Lower leg skin (tissue), 4 donors: ENCODE measurements at regions not wholly inside any gene's neighbourhood (a gene's known extent, or its start where the extent isn't known, plus 50 kb on each side); places are given as distances from the start of the nearest gene placed in this dataset.

Experiments
- DNase-seq, 2 donors: peaks; one replicate each; pipeline ENCODE4 v3.0.0-alpha.2; 2019; ENCODE audit warnings: low spot score in 2 of 2
- H3K4me3 ChIP-seq: fragments of 200-600 bp; sonication (generic); 2 replicates; pipeline ENCODE4 v1.5.1; 2017; ENCODE audit warnings: mild to moderate bottlenecking, low read depth; ENCODE audit not compliant: poor library complexity, severe bottlenecking
- POLR2A ChIP-seq, 2 donors: fragments of 450-650 bp; IDR thresholded peaks; one replicate each; pipeline ENCODE4 v1.6.1; 2016 to 2017; ENCODE audit warnings: antibody characterized with exemption in 2 of 2, mild to moderate bottlenecking in 1 of 2, moderate library complexity in 1 of 2
- WGBS, 2 donors: methylation state at CpG; one replicate each; pipeline ENCODE4 v1.1.5; 2018; 5-methylcytosine and 5-hydroxymethylcytosine counted together
- intact Hi-C: fragments of 100-400 bp; cut with DNase I; formaldehyde crosslinking; loops from one replicate; pipeline ENCODE4 v1.15.0; 2023; ENCODE audit warnings: low total_unique reads
- TF ChIP-seq, protein P1 (sequence below), 3 donors: fragments of 450-650 bp; IDR thresholded peaks; one replicate each; pipeline ENCODE4 v1.5.1; 2016; ENCODE audit warnings: antibody characterized with exemption in 3 of 3, mild to moderate bottlenecking in 3 of 3, moderate library complexity in 2 of 3

DNA sequence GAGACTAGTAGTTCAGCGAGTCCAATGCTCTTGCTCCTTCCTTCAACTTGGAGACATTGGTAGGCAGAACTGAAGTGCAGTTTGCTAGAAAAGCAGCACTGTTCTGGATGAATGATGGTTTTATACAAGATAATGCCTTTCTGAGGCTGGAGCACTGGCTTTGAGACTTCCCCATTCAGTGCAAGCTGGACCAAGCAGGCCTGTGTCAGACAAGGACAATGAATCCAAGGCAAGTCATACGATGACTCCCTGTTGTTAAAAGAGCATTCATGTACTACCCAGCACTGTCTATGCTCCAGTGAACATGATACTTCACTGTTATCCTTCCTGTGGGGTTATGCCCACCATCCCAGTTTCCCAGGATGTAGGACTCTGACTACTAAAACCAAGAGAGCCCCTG lies 242.3 kb upstream of the RAG2 start:
- WGBS, 2 donors = 82 to 93% methylated on average over 2 of the region's 2 CpGs
- H3K4me3 ChIP-seq = no peak overlapping the region
- intact Hi-C loops = no loop called here
- TF ChIP-seq POLR2A (IDR thresholded peaks at IDR 0.05) = no peak
- TF ChIP-seq, protein P1, sequence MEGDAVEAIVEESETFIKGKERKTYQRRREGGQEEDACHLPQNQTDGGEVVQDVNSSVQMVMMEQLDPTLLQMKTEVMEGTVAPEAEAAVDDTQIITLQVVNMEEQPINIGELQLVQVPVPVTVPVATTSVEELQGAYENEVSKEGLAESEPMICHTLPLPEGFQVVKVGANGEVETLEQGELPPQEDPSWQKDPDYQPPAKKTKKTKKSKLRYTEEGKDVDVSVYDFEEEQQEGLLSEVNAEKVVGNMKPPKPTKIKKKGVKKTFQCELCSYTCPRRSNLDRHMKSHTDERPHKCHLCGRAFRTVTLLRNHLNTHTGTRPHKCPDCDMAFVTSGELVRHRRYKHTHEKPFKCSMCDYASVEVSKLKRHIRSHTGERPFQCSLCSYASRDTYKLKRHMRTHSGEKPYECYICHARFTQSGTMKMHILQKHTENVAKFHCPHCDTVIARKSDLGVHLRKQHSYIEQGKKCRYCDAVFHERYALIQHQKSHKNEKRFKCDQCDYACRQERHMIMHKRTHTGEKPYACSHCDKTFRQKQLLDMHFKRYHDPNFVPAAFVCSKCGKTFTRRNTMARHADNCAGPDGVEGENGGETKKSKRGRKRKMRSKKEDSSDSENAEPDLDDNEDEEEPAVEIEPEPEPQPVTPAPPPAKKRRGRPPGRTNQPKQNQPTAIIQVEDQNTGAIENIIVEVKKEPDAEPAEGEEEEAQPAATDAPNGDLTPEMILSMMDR (IDR thresholded peaks at IDR 0.05) = no peak
- DNase-seq = no peak

DNA sequence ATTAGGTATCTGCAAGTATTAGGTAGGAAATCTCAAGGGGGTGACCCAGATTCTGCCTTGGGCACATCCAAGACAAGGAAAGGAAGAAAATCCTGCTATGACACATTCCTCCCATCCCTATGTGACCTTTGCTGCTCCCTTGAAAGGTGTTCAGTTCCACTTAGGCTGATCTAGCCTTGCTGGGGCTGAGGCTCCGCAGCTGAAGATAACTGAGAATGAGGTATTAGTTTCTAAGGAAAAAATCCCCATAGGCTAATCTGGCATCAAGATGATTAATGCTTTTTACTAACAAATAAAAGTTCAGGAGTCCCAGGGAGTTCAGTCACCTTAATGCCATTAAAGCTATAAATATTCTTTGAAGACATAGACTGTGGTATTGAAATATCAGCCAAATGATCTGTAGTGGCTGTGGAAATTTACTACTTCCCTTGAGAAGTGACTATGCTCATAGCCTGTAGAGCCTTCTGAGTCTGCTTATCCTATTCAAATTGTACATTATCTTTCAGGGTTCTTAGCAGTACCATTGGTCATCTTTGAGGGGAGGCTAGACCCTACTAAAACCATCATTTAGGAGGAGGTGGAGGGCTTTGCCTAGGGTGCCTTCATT lies 239.9 kb upstream of the RAG2 start:
- no peak overlapping the region for H3K4me3 ChIP-seq
- intact Hi-C loops = no loop called here
- TF ChIP-seq, protein P1 (IDR thresholded peaks at IDR 0.05) = no peak
- TF ChIP-seq POLR2A (IDR thresholded peaks at IDR 0.05) = no peak
- 54 to 70% methylated on average over 1 of the region's 1 CpG for WGBS, 2 donors
- no peak for DNase-seq

DNA sequence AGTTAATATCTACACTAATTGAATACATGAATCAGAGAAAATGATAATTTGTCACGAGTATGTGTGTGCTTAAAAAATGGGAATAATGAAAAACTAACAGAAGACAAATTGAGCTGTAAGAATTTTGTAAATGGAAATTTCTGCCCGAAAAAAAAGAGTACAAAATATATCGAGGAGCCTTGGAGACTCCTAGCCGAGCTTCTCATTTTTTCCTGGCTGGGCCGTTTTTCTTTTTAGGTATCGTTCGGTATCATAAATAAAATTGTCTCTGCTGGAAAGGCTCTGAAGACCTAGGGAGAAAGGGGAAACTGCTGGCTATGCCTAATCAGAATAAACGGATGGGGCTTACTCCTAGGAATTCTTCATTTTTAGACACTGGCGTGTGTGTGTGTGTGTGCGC lies 227.2 kb upstream of the RAG2 start:
- H3K4me3 ChIP-seq = no peak overlapping the region
- TF ChIP-seq, protein P1 (IDR thresholded peaks at IDR 0.05) = no peak
- no peak for TF ChIP-seq POLR2A (IDR thresholded peaks at IDR 0.05)
- no peak for DNase-seq
- WGBS, 2 donors = 86 to 87% methylated on average over 10 of the region's 10 CpGs
- intact Hi-C loops = no loop called here

GRCh38 chr11:36824349-36824748 lies 226.3 kb upstream of the RAG2 start:
- intact Hi-C loops = no loop called here
- TF ChIP-seq, protein P1 (IDR thresholded peaks at IDR 0.05) = no peak
- TF ChIP-seq POLR2A (IDR thresholded peaks at IDR 0.05) = no peak
- no peak overlapping the region for H3K4me3 ChIP-seq
- WGBS, 2 donors = 75 to 77% methylated on average over 1 of the region's 1 CpG
- no peak for DNase-seq

DNA sequence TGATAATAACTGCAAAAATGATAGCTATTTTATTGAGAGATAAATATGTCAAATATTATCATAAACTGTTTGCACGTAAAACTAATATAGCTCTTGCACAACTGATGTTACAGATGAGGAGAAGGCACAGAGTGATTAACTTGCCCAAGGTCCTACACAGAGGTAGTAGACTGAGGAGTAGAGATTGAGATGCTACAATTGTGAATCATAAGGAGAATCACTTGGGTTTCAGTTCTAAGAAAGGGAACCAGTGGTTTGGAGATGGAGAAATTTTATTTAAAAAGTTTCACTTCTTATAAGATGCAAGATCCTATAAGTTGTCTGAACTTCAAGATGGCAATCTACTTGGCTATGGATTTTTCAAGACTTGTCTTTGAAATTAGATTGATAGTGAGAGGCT lies 224.8 kb upstream of the RAG2 start:
- 81 to 85% methylated on average over 1 of the region's 1 CpG for WGBS, 2 donors
- TF ChIP-seq POLR2A (IDR thresholded peaks at IDR 0.05) = no peak
- TF ChIP-seq, protein P1 (IDR thresholded peaks at IDR 0.05) = no peak
- no peak for DNase-seq
- H3K4me3 ChIP-seq = no peak overlapping the region
- intact Hi-C loops = no loop called here

- intact Hi-C loops = no loop called here
- H3K4me3 ChIP-seq = no peak overlapping the region
- no peak for TF ChIP-seq POLR2A (IDR thresholded peaks at IDR 0.05)
- TF ChIP-seq, protein P1 (IDR thresholded peaks at IDR 0.05) = no peak
- 58 to 66% methylated on average over 2 of the region's 2 CpGs for WGBS, 2 donors
- DNase-seq = no peak
Measured at GRCh38 chr11:36818410-36818809, 220.4 kb upstream of the RAG2 start.
